H9 (cell line): ENCODE measurements at regions not wholly inside any gene's neighbourhood (a gene's known extent, or its start where the extent isn't known, plus 50 kb on each side); places are given as distances from the start of the nearest gene placed in this dataset.

Experiments used
- DNase-seq: peaks from one replicate; pipeline ENCODE4 v3.0.0-alpha.2; 2017
- H2AFZ ChIP-seq: one replicate; pipeline ENCODE4 v1.6.1; 2013; ENCODE audit warnings: mild to moderate bottlenecking, low read length, control low read depth, moderate library complexity
- H2AK5ac ChIP-seq: 2 replicates; pipeline ENCODE4 v1.6.1; 2013; ENCODE audit warnings: low read length, control low read depth, mixed read lengths; ENCODE audit not compliant: insufficient read length
- H2BK120ac ChIP-seq: one replicate; pipeline ENCODE4 v1.6.1; 2013; ENCODE audit warnings: low read depth, mild to moderate bottlenecking, low read length, control low read depth, inconsistent platforms; ENCODE audit not compliant: poor library complexity, severe bottlenecking
- H2BK12ac ChIP-seq: 2 replicates; pipeline ENCODE4 v1.6.1; 2013; ENCODE audit warnings: low read length, control low read depth, mixed read lengths, low read depth; ENCODE audit not compliant: insufficient read length
- H2BK15ac ChIP-seq: 2 replicates; pipeline ENCODE4 v1.6.1; 2013; ENCODE audit warnings: low read depth, low read length, control low read depth
- H2BK20ac ChIP-seq: one replicate; pipeline ENCODE4 v1.6.1; 2013; ENCODE audit warnings: low read depth, mild to moderate bottlenecking, low read length, control low read depth, inconsistent platforms; ENCODE audit not compliant: poor library complexity, severe bottlenecking
- H2BK5ac ChIP-seq: 2 replicates; pipeline ENCODE4 v1.6.1; 2013; ENCODE audit warnings: low read length, control low read depth, mixed read lengths; ENCODE audit not compliant: insufficient read length
- H3K14ac ChIP-seq: 2 replicates; pipeline ENCODE4 v1.6.1; 2013; ENCODE audit warnings: low read length, control low read depth; ENCODE audit not compliant: insufficient read depth
- H3K18ac ChIP-seq: 2 replicates; pipeline ENCODE4 v1.6.1; 2013; ENCODE audit warnings: low read depth, mild to moderate bottlenecking, mixed read lengths, low read length, control low read depth; ENCODE audit not compliant: insufficient read length
- H3K23ac ChIP-seq: 2 replicates; pipeline ENCODE4 v1.6.1; 2013; ENCODE audit warnings: low read length, control low read depth, mixed read lengths, low read depth; ENCODE audit not compliant: insufficient read length
- H3K23me2 ChIP-seq: 2 replicates; pipeline ENCODE4 v1.6.1; 2013; ENCODE audit warnings: low read depth, mild to moderate bottlenecking, mixed read lengths, low read length, control low read depth; ENCODE audit not compliant: insufficient read length, poor library complexity, severe bottlenecking
- H3K27ac ChIP-seq: 2 replicates; pipeline ENCODE4 v1.5.1; 2013; ENCODE audit warnings: low read length, control low read depth, mixed read lengths, low read depth; ENCODE audit not compliant: insufficient read length
- H3K27me3 ChIP-seq: 2 replicates; pipeline ENCODE4 v1.6.1; 2013; ENCODE audit warnings: low read length, control low read depth, inconsistent platforms; ENCODE audit not compliant: insufficient read depth
- H3K4ac ChIP-seq: 2 replicates; pipeline ENCODE4 v1.6.1; 2013; ENCODE audit warnings: low read depth, mild to moderate bottlenecking, control low read depth, inconsistent platforms, low read length, moderate library complexity
- H3K4me1 ChIP-seq: 2 replicates; pipeline ENCODE4 v1.6.1; 2013; ENCODE audit warnings: low read length, control low read depth, inconsistent platforms; ENCODE audit not compliant: insufficient read depth
- H3K4me2 ChIP-seq: 2 replicates; pipeline ENCODE4 v1.6.1; 2013; ENCODE audit warnings: low read length, control low read depth, mixed read lengths; ENCODE audit not compliant: insufficient read length, insufficient read depth
- H3K56ac ChIP-seq: 2 replicates; pipeline ENCODE4 v1.6.1; 2013; ENCODE audit warnings: low read depth, mild to moderate bottlenecking, mixed read lengths, low read length, control low read depth; ENCODE audit not compliant: insufficient read length
- H3K79me1 ChIP-seq: 2 replicates; pipeline ENCODE4 v1.6.1; 2013; ENCODE audit warnings: low read depth, mild to moderate bottlenecking, moderate library complexity, low read length, control low read depth, inconsistent platforms; ENCODE audit not compliant: insufficient read depth, poor library complexity, severe bottlenecking
- H3K79me2 ChIP-seq: 2 replicates; pipeline ENCODE4 v1.6.1; 2013; ENCODE audit warnings: low read length, control low read depth, inconsistent platforms; ENCODE audit not compliant: insufficient read depth
- H3K9ac ChIP-seq: 2 replicates; pipeline ENCODE4 v1.6.1; 2013; ENCODE audit warnings: low read length, control low read depth, mixed read lengths; ENCODE audit not compliant: insufficient read length; ENCODE audit errors: extremely low read depth
- H3K9me3 ChIP-seq: one replicate; pipeline ENCODE4 v1.6.1; 2013; ENCODE audit warnings: low read depth, low read length, inconsistent platforms; ENCODE audit not compliant: control insufficient read depth
- H3T11ph ChIP-seq: one replicate; pipeline ENCODE4 v1.6.1; 2013; ENCODE audit warnings: mild to moderate bottlenecking, low read length, control low read depth, inconsistent platforms
- H4K20me1 ChIP-seq: one replicate; pipeline ENCODE4 v1.6.1; 2013; ENCODE audit not compliant: control insufficient read depth, insufficient read length, insufficient read depth
- H4K5ac ChIP-seq: 2 replicates; pipeline ENCODE4 v1.6.1; 2013; ENCODE audit warnings: low read depth, mild to moderate bottlenecking, mixed read lengths, low read length, control low read depth; ENCODE audit not compliant: insufficient read length
- H4K8ac ChIP-seq: replicated peaks from 2 replicates; pipeline ENCODE4 v1.6.1; 2013; ENCODE audit warnings: low read length, control low read depth, mixed read lengths, low read depth; ENCODE audit not compliant: insufficient read length
- H4K91ac ChIP-seq: 2 replicates; pipeline ENCODE4 v1.6.1; 2013; ENCODE audit warnings: low read depth, mild to moderate bottlenecking, moderate library complexity, mixed read lengths, low read length, control low read depth; ENCODE audit not compliant: insufficient read length
- H3K27ac Mint-ChIP-seq, 3 experiments: 2 replicates in 2 of 3; 3 replicates in 1 of 3; pipeline ENCODE4 v1.8.0; 2020 to 2021; ENCODE audit warnings: mixed read lengths in 3 of 3, mild to moderate bottlenecking in 1 of 3, moderate library complexity in 1 of 3
- H3K27me3 Mint-ChIP-seq: 2 replicates; pipeline ENCODE4 v1.8.0; 2021; ENCODE audit warnings: low read depth, mild to moderate bottlenecking, moderate library complexity, mixed read lengths
- H3K36me3 Mint-ChIP-seq, 3 experiments: 2 replicates in 2 of 3; 3 replicates in 1 of 3; pipeline ENCODE4 v1.8.0; 2020 to 2021; ENCODE audit warnings: low read depth in 3 of 3, mixed read lengths in 3 of 3; ENCODE audit not compliant: insufficient read depth in 1 of 3
- H3K4me1 Mint-ChIP-seq, 2 experiments: 2 replicates each; pipeline ENCODE4 v1.8.0; 2020; ENCODE audit warnings: mixed read lengths in 2 of 2
- H3K4me3 Mint-ChIP-seq, 2 experiments: 2 replicates in 1 of 2; 3 replicates in 1 of 2; pipeline ENCODE4 v1.8.0; 2020 to 2021; ENCODE audit warnings: mild to moderate bottlenecking in 2 of 2, mixed read lengths in 2 of 2, moderate library complexity in 1 of 2
- H3K9me3 Mint-ChIP-seq, 2 experiments: 2 replicates in 1 of 2; 3 replicates in 1 of 2; pipeline ENCODE4 v1.8.0; 2020; ENCODE audit warnings: mild to moderate bottlenecking in 2 of 2, mixed read lengths in 2 of 2, moderate library complexity in 1 of 2
- WGBS: extraction: QIAGEN DNeasy Blood & Tissue Kit; methylation state at CpG from one replicate; pipeline ENCODE4 v1.1.7; 2013; ENCODE audit warnings: missing lambda C conversion rate, low lambda C conversion rate, mixed read lengths; ENCODE audit not compliant: insufficient read length; ENCODE audit errors: extremely low coverage; 5-methylcytosine and 5-hydroxymethylcytosine counted together
- TF ChIP-seq, protein P1 (sequence below): fragments of 200-600 bp; sonication (generic); conservative IDR thresholded peaks from 3 replicates; pipeline ENCODE4 v1.8.0; 2021; ENCODE audit warnings: antibody characterized with exemption, mild to moderate bottlenecking

DNA sequence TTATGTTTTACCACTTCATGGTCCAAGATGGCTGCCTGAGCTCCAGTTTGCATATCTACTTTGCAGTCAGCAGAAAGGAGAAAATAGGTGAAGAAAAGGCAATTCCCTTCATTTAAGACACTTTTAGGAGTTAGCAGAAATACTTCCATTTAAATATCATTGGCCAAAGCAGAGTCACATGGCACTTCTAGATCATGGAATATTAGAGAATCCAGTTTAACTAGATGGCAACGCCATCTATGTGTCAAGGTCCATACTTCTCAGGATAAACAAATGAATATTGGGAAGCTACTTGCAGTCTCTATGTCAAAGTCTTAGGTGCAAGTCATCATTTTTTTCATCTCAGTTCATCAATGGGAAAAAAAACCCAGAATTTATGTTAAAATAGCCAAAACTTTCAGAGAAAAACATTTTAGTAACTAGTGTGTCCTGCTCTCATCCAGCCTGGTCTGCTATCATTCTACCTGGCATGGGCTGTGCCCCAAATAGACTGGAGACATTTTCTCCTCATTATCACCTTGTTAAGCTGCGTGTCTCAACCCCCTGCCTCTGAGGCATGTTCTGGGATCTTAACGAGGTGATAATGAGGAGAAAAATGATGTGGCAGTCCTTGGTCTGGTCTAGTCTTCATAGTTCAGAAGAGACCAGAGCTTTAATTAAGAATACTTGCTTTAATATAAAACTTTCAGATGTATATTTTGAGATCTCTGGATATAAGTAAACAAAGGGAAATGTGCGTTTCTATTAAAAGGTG lies 227.3 kb downstream of the TBX18 start:
- Histone ChIP-seq H4K20me1 (no peaks in the 10 kb centered on the region), H3K27ac (no peak overlapping the region), H3K23ac (no peak overlapping the region), H3K79me1 (no peaks in the 10 kb centered on the region), H2BK120ac (no peak overlapping the region), H2BK15ac (no peak overlapping the region), H3K18ac (no peak overlapping the region), H3K79me2 (no peaks in the 10 kb centered on the region), H3K23me2 (no peaks in the 10 kb centered on the region), H2AFZ (no peak overlapping the region), H3K14ac (no peak overlapping the region), H3K4me1 (no peaks in the 10 kb centered on the region), H2BK5ac (no peak overlapping the region), H4K5ac (no peak overlapping the region), H3K9me3 (no peaks in the 10 kb centered on the region), H3K9ac (no peak overlapping the region), H3K4ac (no peak overlapping the region), H3K56ac (no peak overlapping the region), H3K27me3 (no peaks in the 10 kb centered on the region), H3T11ph (no peak overlapping the region), H2BK12ac (no peak overlapping the region), H3K4me2 (no peak overlapping the region), H2AK5ac (no peak overlapping the region), H2BK20ac (no peak overlapping the region), H4K91ac (no peak overlapping the region), H4K8ac (no peak overlapping the region)
- WGBS = no CpG with 5 or more reads among the region's 4 CpGs
- Mint-ChIP-seq H3K4me1 (no peaks in the 10 kb centered on the region), H3K27me3 (0 out of 2 replicates have a peak, but pooled peaks cover 1% of the 10 kb centered on the region), H3K27ac (no peak overlapping the region), H3K4me3 (no peak overlapping the region), H3K36me3 (no peaks in the 10 kb centered on the region; a peak in 1 of 7 replicates), H3K9me3 (peaks cover 3 to 4% of the 10 kb centered on the region in 2 experiments; a peak in 3 of 5 replicates)
- no peak for DNase-seq
- TF ChIP-seq, protein P1, sequence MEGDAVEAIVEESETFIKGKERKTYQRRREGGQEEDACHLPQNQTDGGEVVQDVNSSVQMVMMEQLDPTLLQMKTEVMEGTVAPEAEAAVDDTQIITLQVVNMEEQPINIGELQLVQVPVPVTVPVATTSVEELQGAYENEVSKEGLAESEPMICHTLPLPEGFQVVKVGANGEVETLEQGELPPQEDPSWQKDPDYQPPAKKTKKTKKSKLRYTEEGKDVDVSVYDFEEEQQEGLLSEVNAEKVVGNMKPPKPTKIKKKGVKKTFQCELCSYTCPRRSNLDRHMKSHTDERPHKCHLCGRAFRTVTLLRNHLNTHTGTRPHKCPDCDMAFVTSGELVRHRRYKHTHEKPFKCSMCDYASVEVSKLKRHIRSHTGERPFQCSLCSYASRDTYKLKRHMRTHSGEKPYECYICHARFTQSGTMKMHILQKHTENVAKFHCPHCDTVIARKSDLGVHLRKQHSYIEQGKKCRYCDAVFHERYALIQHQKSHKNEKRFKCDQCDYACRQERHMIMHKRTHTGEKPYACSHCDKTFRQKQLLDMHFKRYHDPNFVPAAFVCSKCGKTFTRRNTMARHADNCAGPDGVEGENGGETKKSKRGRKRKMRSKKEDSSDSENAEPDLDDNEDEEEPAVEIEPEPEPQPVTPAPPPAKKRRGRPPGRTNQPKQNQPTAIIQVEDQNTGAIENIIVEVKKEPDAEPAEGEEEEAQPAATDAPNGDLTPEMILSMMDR = no peak
